ENCODE measurements at regions not wholly inside any gene's neighbourhood (a gene's known extent, or its start where the extent isn't known, plus 50 kb on each side); places are given as distances from the start of the nearest gene placed in this dataset.

GRCh38 chr1:185388815-185389214, 71.8 kb upstream of the IVNS1ABP start:
- POLR2A ChIA-PET: no interaction called here
- H3K27ac ChIP-seq (ENCODE audit: extremely low read length, insufficient read depth, low read length): no peak overlapping the region
- H3K79me2 ChIP-seq (ENCODE audit: insufficient read depth, low read length): no peaks in the 10 kb centered on the region
- no peak for FAIRE-seq
- no peak overlapping the region for H3K4me3 ChIP-seq (replicated peaks in 1 of 3; ENCODE audit: insufficient read depth in 1 of 3, low read depth in 2 of 3, low read length in 3 of 3)
- DNase-seq (ENCODE audit: low spot score): no peak
- no peak for TF ChIP-seq ZZZ3 (CRISPR knock-in tag; IDR thresholded peaks at IDR 0.05; ENCODE audit: borderline replicate concordance)
- TF ChIP-seq ZNF3 (CRISPR knock-in tag; IDR thresholded peaks at IDR 0.05): no peak
- TF ChIP-seq ZXDC (CRISPR knock-in tag; IDR thresholded peaks at IDR 0.05): no peak
- no peak for TF ChIP-seq SIN3A (IDR thresholded peaks at IDR 0.05; ENCODE audit: borderline replicate concordance, low read depth, low read length)
- TF ChIP-seq ZNF441 (CRISPR knock-in tag; IDR thresholded peaks at IDR 0.05; ENCODE audit: borderline replicate concordance): no peak
- no peak for TF ChIP-seq SMAD9 (CRISPR knock-in tag; IDR thresholded peaks at IDR 0.05)
- TF ChIP-seq DPF2 (CRISPR knock-in tag; IDR thresholded peaks at IDR 0.05; ENCODE audit: borderline replicate concordance, low read depth): no peak
- TF ChIP-seq YY1 (IDR thresholded peaks at IDR 0.05; ENCODE audit: insufficient read depth, insufficient replicate concordance, low read depth, low read length): no peak
- no peak for TF ChIP-seq TFDP2 (CRISPR knock-in tag; IDR thresholded peaks at IDR 0.05)
- TF ChIP-seq ZNF670 (CRISPR knock-in tag; IDR thresholded peaks at IDR 0.05; ENCODE audit: borderline replicate concordance): no peak
- TF ChIP-seq ZNF747 (CRISPR knock-in tag; IDR thresholded peaks at IDR 0.05; ENCODE audit: borderline replicate concordance): no peak
- TF ChIP-seq MED1 (CRISPR knock-in tag; IDR thresholded peaks at IDR 0.05): no peak
- no peak for TF ChIP-seq PHF8 (CRISPR knock-in tag; IDR thresholded peaks at IDR 0.05)
- no peak for TF ChIP-seq DNMT3B (CRISPR knock-in tag; conservative IDR thresholded peaks at IDR 0.05)
- TF ChIP-seq ZNF503 (CRISPR knock-in tag; IDR thresholded peaks at IDR 0.05): no peak
- no peak for TF ChIP-seq KAT7 (CRISPR knock-in tag; IDR thresholded peaks at IDR 0.05; ENCODE audit: borderline replicate concordance)
- intact Hi-C loops (cut with micrococcal nuclease; ENCODE audit: unreplicated experiment) (no loop called here), in situ Hi-C loops (cut with HindIII; ENCODE audit: extremely low pct_ligation_motif_present, low pct_unique_long_range_greater_than_20kb) (no loop called here)
- no peaks in the 10 kb centered on the region for H3K36me3 ChIP-seq (replicated peaks in 1 of 2; ENCODE audit: control insufficient read depth in 1 of 2, insufficient read depth in 2 of 2, low read length in 2 of 2)
- BruUV-seq (replicated peaks): no TSS peak
- 0 out of 2 replicates have a peak, but pooled peaks cover 7% of the 10 kb centered on the region for H3K4me1 ChIP-seq (ENCODE audit: insufficient read depth, low read length)
- no peaks in the 10 kb centered on the region for H4K20me1 ChIP-seq (ENCODE audit: insufficient read depth, low read length)
- ATAC-seq: no peak
- no peak overlapping the region for H3K4me2 ChIP-seq (ENCODE audit: low read depth, low read length)
- CTCF ChIA-PET (ENCODE audit: low intra/inter-chr PET ratio, low total read pairs): no interaction called here
- H2AFZ ChIP-seq (ENCODE audit: low read length): no peak overlapping the region
- no peaks in the 10 kb centered on the region for H3K9me3 ChIP-seq (ENCODE audit: low read length)
- H3K27me3 ChIP-seq (ENCODE audit: control insufficient read depth in 1 of 2, insufficient read depth in 2 of 2, low read length in 2 of 2): no peaks in the 10 kb centered on the region
- H3K9ac ChIP-seq (ENCODE audit: insufficient read depth, low read depth, low read length): no peak overlapping the region
